NCI-H446 (cell line): ENCODE measurements at regions not wholly inside any gene's neighbourhood (a gene's known extent, or its start where the extent isn't known, plus 50 kb on each side); places are given as distances from the start of the nearest gene placed in this dataset.

ENCODE experiments used
- DNase-seq, 2 experiments: peaks; one replicate each; lab custom pipeline; 2025; lab: John Stamatoyannopoulos, UW

- no peak for DNase-seq
These were observed 222.7 kb upstream of the LNX1 start for GRCh38 chr4:53813998-53814397.

- DNase-seq: no peak
These were observed 219.4 kb upstream of the LNX1 start for GRCh38 chr4:53810643-53811042.

GRCh38 chr4:53809816-53810215, 218.5 kb upstream of the LNX1 start:
- DNase-seq: no peak

GRCh38 chr4:53805291-53805690, 214.0 kb upstream of the LNX1 start:
- no peak for DNase-seq

- peak in 1 of 2 experiments; percentile 38 for DNase-seq
These were observed 213.4 kb upstream of the LNX1 start for GRCh38 chr4:53804719-53805118.

- DNase-seq: no peak
These were observed 211.2 kb upstream of the LNX1 start for GRCh38 chr4:53802500-53802899.

- no peak for DNase-seq
These were observed 210.1 kb upstream of the LNX1 start for GRCh38 chr4:53801373-53801772.

- DNase-seq: no peak
These were observed 209.5 kb upstream of the LNX1 start for GRCh38 chr4:53800741-53801140.

- DNase-seq: no peak
These were observed 201.8 kb upstream of the LNX1 start for GRCh38 chr4:53793096-53793495.

GRCh38 chr4:53790286-53790685, 199.0 kb upstream of the LNX1 start:
- DNase-seq: no peak

- DNase-seq: no peak
These were observed 197.3 kb upstream of the LNX1 start for GRCh38 chr4:53788621-53789020.

- DNase-seq: peak; percentile 5 to 59
These were observed 196.7 kb upstream of the LNX1 start for GRCh38 chr4:53788011-53788410.

- no peak for DNase-seq
These were observed 195.3 kb upstream of the LNX1 start for GRCh38 chr4:53786632-53787031.

GRCh38 chr4:53785996-53786395, 194.7 kb upstream of the LNX1 start:
- no peak for DNase-seq

- no peak for DNase-seq
These were observed 192.8 kb upstream of the LNX1 start for GRCh38 chr4:53784112-53784511.

GRCh38 chr4:53783208-53783859, 192.0 kb upstream of the LNX1 start:
- DNase-seq: no peak

- DNase-seq: no peak
These were observed 191.2 kb upstream of the LNX1 start for GRCh38 chr4:53782458-53782845.

- no peak for DNase-seq
These were observed 190.6 kb upstream of the LNX1 start for GRCh38 chr4:53781629-53782457.

GRCh38 chr4:53780736-53781400, 189.6 kb upstream of the LNX1 start:
- no peak for DNase-seq

- no peak for DNase-seq
These were observed 187.7 kb upstream of the LNX1 start for GRCh38 chr4:53779025-53779424.

GRCh38 chr4:53778155-53778554, 186.9 kb upstream of the LNX1 start:
- no peak for DNase-seq

- no peak for DNase-seq
These were observed 186.1 kb upstream of the LNX1 start for GRCh38 chr4:53777244-53777984.
